GM23338 (cell line): ENCODE measurements at regions not wholly inside any gene's neighbourhood (a gene's known extent, or its start where the extent isn't known, plus 50 kb on each side); places are given as distances from the start of the nearest gene placed in this dataset.

ENCODE experiments used
- ATAC-seq: fragments of 200-7000 bp; cut with Tn5 transposase; 3 replicates; pipeline ENCODE4 v1.9.1; 2020
- DNase-seq: peaks from one replicate; pipeline ENCODE4 v3.0.0-alpha.2; 2015; ENCODE audit warnings: low spot score
- H2AFZ ChIP-seq: fragments of 200-600 bp; sonication (generic); 2 replicates; pipeline ENCODE4 v1.8.0; 2016; ENCODE audit warnings: antibody characterized with exemption, mild to moderate bottlenecking, moderate library complexity
- H3F3A ChIP-seq: fragments of 200-600 bp; sonication (generic); replicated peaks from 2 replicates; pipeline ENCODE4 v1.8.0; 2017; ENCODE audit warnings: antibody characterized with exemption, mixed run types, low read depth
- H3K27ac ChIP-seq: fragments of 200-600 bp; sonication (generic); 2 replicates; pipeline ENCODE4 v1.6.1; 2016; ENCODE audit warnings: low read depth
- H3K27me3 ChIP-seq: fragments of 200-600 bp; sonication (generic); 2 replicates; pipeline ENCODE4 v1.8.0; 2016; ENCODE audit warnings: mild to moderate bottlenecking, mixed run types, moderate library complexity; ENCODE audit not compliant: insufficient read depth
- H3K36me3 ChIP-seq: fragments of 200-600 bp; sonication (generic); 2 replicates; pipeline ENCODE4 v1.8.0; 2016; ENCODE audit warnings: mild to moderate bottlenecking; ENCODE audit not compliant: insufficient read depth
- H3K4me1 ChIP-seq: fragments of 200-600 bp; sonication (generic); 2 replicates; pipeline ENCODE4 v1.8.0; 2016; ENCODE audit warnings: mild to moderate bottlenecking, moderate library complexity; ENCODE audit not compliant: insufficient read depth
- H3K4me2 ChIP-seq: fragments of 200-600 bp; sonication (generic); 2 replicates; pipeline ENCODE4 v1.7.1; 2017; ENCODE audit warnings: mixed run types
- H3K4me3 ChIP-seq: fragments of 200-600 bp; sonication (generic); 2 replicates; pipeline ENCODE4 v1.6.1; 2016; ENCODE audit warnings: mixed run types
- H3K79me2 ChIP-seq: fragments of 200-600 bp; sonication (generic); replicated peaks from 2 replicates; pipeline ENCODE4 v1.8.0; 2017; ENCODE audit warnings: mild to moderate bottlenecking; ENCODE audit not compliant: insufficient read depth
- H3K9me2 ChIP-seq: fragments of 200-600 bp; sonication (generic); 2 replicates; pipeline ENCODE4 v1.8.0; 2017; ENCODE audit not compliant: insufficient read depth
- H4K20me1 ChIP-seq: fragments of 200-600 bp; sonication (generic); replicated peaks from 2 replicates; pipeline ENCODE4 v1.8.0; 2017; ENCODE audit warnings: mild to moderate bottlenecking; ENCODE audit not compliant: insufficient read depth
- H3K27ac Mint-ChIP-seq: 2 replicates; pipeline ENCODE4 v1.8.0; 2020; ENCODE audit warnings: inconsistent platforms, mild to moderate bottlenecking, moderate library complexity, mixed read lengths
- H3K27me3 Mint-ChIP-seq: 3 replicates; pipeline ENCODE4 v1.8.0; 2022; ENCODE audit warnings: low read depth, mild to moderate bottlenecking, moderate library complexity, mixed read lengths, inconsistent platforms; ENCODE audit not compliant: insufficient read depth, poor library complexity
- H3K36me3 Mint-ChIP-seq: 3 replicates; pipeline ENCODE4 v1.8.0; 2021; ENCODE audit warnings: low read depth, mild to moderate bottlenecking, inconsistent platforms, moderate library complexity, mixed read lengths
- H3K4me1 Mint-ChIP-seq: 3 replicates; pipeline ENCODE4 v1.8.0; 2020; ENCODE audit warnings: mild to moderate bottlenecking, inconsistent platforms, mixed read lengths
- H3K4me3 Mint-ChIP-seq: 3 replicates; pipeline ENCODE4 v1.8.0; 2021; ENCODE audit warnings: moderate library complexity, mild to moderate bottlenecking, inconsistent platforms, mixed read lengths
- H3K9me3 Mint-ChIP-seq: 3 replicates; pipeline ENCODE4 v1.8.0; 2020; ENCODE audit warnings: moderate library complexity, mild to moderate bottlenecking, inconsistent platforms, mixed read lengths
- CREB1 ChIP-seq: fragments of 250-450 bp; sonication (Bioruptor Pico); IDR thresholded peaks from 2 replicates; pipeline ENCODE4 v1.5.0; 2020; ENCODE audit warnings: low read depth, mild to moderate bottlenecking, moderate library complexity
- CTCF ChIP-seq, 2 experiments: fragments of 200-600 bp in 1 of 2; sonication (generic) in 1 of 2; conservative IDR thresholded peaks; 2 replicates each; pipeline versions ENCODE4 v1.5.1 to v1.6.1; 2016 to 2017; ENCODE audit warnings: antibody characterized with exemption in 2 of 2, low read depth in 2 of 2, mild to moderate bottlenecking in 2 of 2, moderate library complexity in 1 of 2
- ETS1 ChIP-seq: IDR thresholded peaks from 2 replicates; pipeline ENCODE4 v1.6.1; 2016; ENCODE audit warnings: antibody characterized with exemption
- EZH2phosphoT487 ChIP-seq: fragments of 200-600 bp; sonication (generic); IDR thresholded peaks from one replicate; pipeline ENCODE4 v1.8.1; 2018; ENCODE audit warnings: antibody characterized with exemption; ENCODE audit not compliant: unreplicated experiment
- JUNB ChIP-seq: IDR thresholded peaks from one replicate; pipeline ENCODE4 v1.6.1; 2016; ENCODE audit warnings: antibody characterized with exemption; ENCODE audit not compliant: unreplicated experiment
- NANOG ChIP-seq: IDR thresholded peaks from 2 replicates; pipeline ENCODE4 v1.6.1; 2016; ENCODE audit warnings: antibody characterized with exemption, borderline replicate concordance
- POLR2AphosphoS5 ChIP-seq: IDR thresholded peaks from 2 replicates; pipeline ENCODE4 v1.6.1; 2016; ENCODE audit warnings: antibody characterized with exemption, low read depth
- REST ChIP-seq: IDR thresholded peaks from one replicate; pipeline ENCODE4 v1.6.1; 2018; ENCODE audit warnings: antibody characterized with exemption; ENCODE audit not compliant: unreplicated experiment
- STAT1 ChIP-seq: IDR thresholded peaks from one replicate; pipeline ENCODE4 v1.6.1; 2016; ENCODE audit warnings: antibody characterized with exemption; ENCODE audit not compliant: unreplicated experiment
- ZNF114 ChIP-seq: fragments of 250-450 bp; sonication (Bioruptor Pico); IDR thresholded peaks from 2 replicates; pipeline ENCODE4 v1.5.0; 2020; ENCODE audit warnings: mild to moderate bottlenecking, moderate library complexity
- ZNF331 ChIP-seq: fragments of 250-450 bp; sonication (Bioruptor Pico); IDR thresholded peaks from 2 replicates; pipeline ENCODE4 v1.5.0; 2020; ENCODE audit warnings: low read depth, mild to moderate bottlenecking, moderate library complexity
- ZNF462 ChIP-seq: fragments of 250-450 bp; sonication (Bioruptor Pico); IDR thresholded peaks from 2 replicates; pipeline ENCODE4 v1.5.0; 2020; ENCODE audit warnings: mild to moderate bottlenecking, moderate library complexity

- TF ChIP-seq ZNF462 (CRISPR knock-in tag): no peak
- no peak for TF ChIP-seq STAT1
These were observed 104.9 kb downstream of the RNASET2 start (continued) for GRCh38 chr6:166851426-166851825.

GRCh38 chr6:166850677-166851076 lies 105.7 kb downstream of the RNASET2 start:
- no peak overlapping the region for H3K4me3 ChIP-seq
- H3K36me3 ChIP-seq: no peaks in the 10 kb centered on the region; the same call in 1 of the 2 replicates
- H2AFZ ChIP-seq: no peak overlapping the region
- no peaks in the 10 kb centered on the region for H3K27me3 ChIP-seq
- no peaks in the 10 kb centered on the region for H3K9me2 ChIP-seq
- DNase-seq (no peak), ATAC-seq (no peak)
- H4K20me1 ChIP-seq: no peaks in the 10 kb centered on the region; the same call in 1 of the 2 replicates
- no peaks in the 10 kb centered on the region; the same call in 2 of the 3 replicates for H3K4me1 Mint-ChIP-seq
- no peaks in the 10 kb centered on the region; the same call in 1 of the 2 replicates for H3K4me1 ChIP-seq
- no peak overlapping the region for H3K4me3 Mint-ChIP-seq
- H3K27ac Mint-ChIP-seq: no peak overlapping the region; the same call in 1 of the 2 replicates
- no peak overlapping the region for H3K4me2 ChIP-seq
- 0 out of 2 replicates have a peak, but pooled peaks cover 7% of the 10 kb centered on the region for H3K79me2 ChIP-seq
- no peaks in the 10 kb centered on the region for H3F3A ChIP-seq
- no peaks in the 10 kb centered on the region; the same call in 2 of the 3 replicates for H3K9me3 Mint-ChIP-seq
- H3K27ac ChIP-seq: no peak overlapping the region
- H3K36me3 Mint-ChIP-seq: no peaks in the 10 kb centered on the region
- no peaks in the 10 kb centered on the region for H3K27me3 Mint-ChIP-seq
- no peak for TF ChIP-seq REST
- TF ChIP-seq JUNB: no peak
- TF ChIP-seq ZNF114 (CRISPR knock-in tag): no peak
- TF ChIP-seq ETS1: no peak
- TF ChIP-seq ZNF331: no peak
- TF ChIP-seq POLR2AphosphoS5: no peak
- no peak for TF ChIP-seq EZH2phosphoT487
- no peak for TF ChIP-seq CTCF (conservative IDR thresholded peaks at IDR 0.05; ENCODE audit: low read depth in 2 of 2)
- TF ChIP-seq CREB1 (CRISPR knock-in tag): no peak
- TF ChIP-seq NANOG: no peak
- TF ChIP-seq STAT1: no peak
